Keratinocyte (primary cell): ENCODE measurements at regions not wholly inside any gene's neighbourhood (a gene's known extent, or its start where the extent isn't known, plus 50 kb on each side); places are given as distances from the start of the nearest gene placed in this dataset.

Source experiments
- DNase-seq: peaks from one replicate; pipeline ENCODE4 v3.0.0-alpha.2; 2011; ENCODE audit warnings: low read depth, missing footprints, low spot score
- FAIRE-seq: peaks from 2 replicates; lab custom pipeline; 2011; peaks lifted over from hg19 to GRCh38; lab: Jason Lieb, UNC
- H2AFZ ChIP-seq: 2 replicates; pipeline ENCODE4 v1.6.0; 2012; ENCODE audit warnings: low read length, control low read depth, inconsistent platforms; ENCODE audit not compliant: control insufficient read depth
- H3K27ac ChIP-seq: 2 replicates; pipeline ENCODE4 v1.5.1; 2011; ENCODE audit warnings: low read length; ENCODE audit not compliant: control insufficient read depth, insufficient read depth
- H3K27me3 ChIP-seq: 3 replicates; pipeline ENCODE4 v1.6.0; 2011; ENCODE audit warnings: low read length; ENCODE audit not compliant: control insufficient read depth, insufficient read depth; ENCODE audit errors: extremely low read depth
- H3K36me3 ChIP-seq, 2 experiments: 2 replicates in 1 of 2; 3 replicates in 1 of 2; pipeline ENCODE4 v1.5.1; 2011; ENCODE audit warnings: low read length in 2 of 2, mild to moderate bottlenecking in 1 of 2; ENCODE audit not compliant: control insufficient read depth in 2 of 2, insufficient read depth in 2 of 2; ENCODE audit errors: extremely low read depth in 1 of 2
- H3K4me1 ChIP-seq: 3 replicates; pipeline ENCODE4 v1.5.1; 2011; ENCODE audit warnings: low read length; ENCODE audit not compliant: control insufficient read depth, insufficient read depth; ENCODE audit errors: extremely low read depth
- H3K4me2 ChIP-seq: 3 replicates; pipeline ENCODE4 v1.6.0; 2011; ENCODE audit warnings: low read depth, low read length; ENCODE audit not compliant: control insufficient read depth, insufficient read depth; ENCODE audit errors: extremely low read depth
- H3K4me3 ChIP-seq, 3 experiments: fragments of 200-600 bp in 1 of 3; sonication (generic) in 1 of 3; 2 replicates in 2 of 3; 3 replicates in 1 of 3; pipeline ENCODE4 v1.5.1; 2011 to 2016; ENCODE audit warnings: low read length in 3 of 3, mild to moderate bottlenecking in 3 of 3, control low read depth in 2 of 3, inconsistent platforms in 1 of 3, low read depth in 1 of 3, mixed read lengths in 1 of 3, mixed run types in 1 of 3, moderate library complexity in 1 of 3; ENCODE audit not compliant: control insufficient read depth in 2 of 3, insufficient read depth in 2 of 3; ENCODE audit errors: extremely low read depth in 1 of 3
- H3K79me2 ChIP-seq: 2 replicates; pipeline ENCODE4 v1.6.0; 2012; ENCODE audit warnings: low read length; ENCODE audit not compliant: control insufficient read depth, insufficient read depth
- H3K9ac ChIP-seq: 3 replicates; pipeline ENCODE4 v1.6.0; 2011; ENCODE audit warnings: low read length; ENCODE audit not compliant: control insufficient read depth, insufficient read depth; ENCODE audit errors: extremely low read depth
- H3K9me1 ChIP-seq: 3 replicates; pipeline ENCODE4 v1.6.0; 2011; ENCODE audit warnings: low read length; ENCODE audit not compliant: control insufficient read depth, insufficient read depth; ENCODE audit errors: extremely low read depth
- H3K9me3 ChIP-seq: 2 replicates; pipeline ENCODE4 v1.5.1; 2012; ENCODE audit warnings: low read depth, low read length; ENCODE audit not compliant: control insufficient read depth
- H4K20me1 ChIP-seq: 3 replicates; pipeline ENCODE4 v1.6.0; 2011; ENCODE audit warnings: low read length; ENCODE audit not compliant: control insufficient read depth, insufficient read depth; ENCODE audit errors: extremely low read depth
- EZH2 ChIP-seq: IDR thresholded peaks from one replicate; pipeline ENCODE4 v1.6.1; 2012; ENCODE audit warnings: inconsistent platforms, mild to moderate bottlenecking, low read length, moderate library complexity
- dilution Hi-C: fragments of 300-500 bp; cut with MboI; formaldehyde crosslinking; loops from one replicate; pipeline ENCODE4 v1.7.0; 2020; ENCODE audit warnings: low sequenced_read_pairs; ENCODE audit not compliant: extremely low pct_ligation_motif_present
- TF ChIP-seq, protein P1 (sequence below), 3 experiments: IDR thresholded peaks in 1 of 3; conservative IDR thresholded peaks in 1 of 3; optimal IDR thresholded peaks in 1 of 3; 2 replicates in 2 of 3; 3 replicates in 1 of 3; pipeline versions ENCODE3 to v1.5.1; 2011; ENCODE audit warnings: low read length in 3 of 3, mild to moderate bottlenecking in 3 of 3, moderate library complexity in 2 of 3, control low read depth in 1 of 3, inconsistent platforms in 1 of 3; ENCODE audit not compliant: insufficient read depth in 2 of 3; ENCODE audit errors: extremely low read depth in 1 of 3

DNA sequence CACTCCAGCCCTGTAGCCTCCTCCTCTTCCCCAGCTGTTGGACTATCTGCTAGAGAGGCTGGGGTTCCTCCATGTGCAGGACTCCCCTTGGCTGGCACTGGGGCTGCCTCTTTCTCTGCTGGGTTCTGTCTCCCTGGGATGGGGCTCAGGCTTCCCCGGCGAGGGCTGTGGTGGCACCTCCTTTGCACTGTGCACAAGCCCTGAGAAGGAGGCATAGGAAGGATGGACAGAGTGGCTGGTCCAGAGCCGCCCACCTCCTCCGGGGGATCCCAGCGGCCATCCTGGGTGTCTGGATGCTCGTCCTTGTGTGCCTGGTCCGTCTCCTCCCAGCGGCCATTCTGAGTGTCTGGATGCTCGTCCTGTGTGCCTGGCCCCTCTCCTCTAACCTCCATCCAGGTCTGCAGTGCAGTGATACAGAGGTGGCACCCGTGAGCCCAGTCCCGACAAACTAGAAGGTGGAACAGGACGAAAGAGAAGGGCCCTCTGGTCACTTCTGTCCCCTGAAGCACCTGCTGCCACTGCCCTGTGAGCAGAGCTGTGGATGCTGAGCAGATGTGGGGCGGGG, 633.7 kb downstream of the BRD1 start:
- dilution Hi-C loops, result no loop called here
- Histone ChIP-seq H3K9me3 (peaks cover 30% of the 10 kb centered on the region), H4K20me1 (no peaks in the 10 kb centered on the region), H3K36me3 (no peaks in the 10 kb centered on the region), H2AFZ (no peak overlapping the region), H3K9ac (no peak overlapping the region), H3K4me3 (no peak overlapping the region), H3K9me1 (no peaks in the 10 kb centered on the region), H3K4me2 (no peak overlapping the region), H3K79me2 (no peaks in the 10 kb centered on the region), H3K4me1 (no peaks in the 10 kb centered on the region), H3K27me3 (no peaks in the 10 kb centered on the region), H3K27ac (no peak overlapping the region)
- TF ChIP-seq, protein P1, sequence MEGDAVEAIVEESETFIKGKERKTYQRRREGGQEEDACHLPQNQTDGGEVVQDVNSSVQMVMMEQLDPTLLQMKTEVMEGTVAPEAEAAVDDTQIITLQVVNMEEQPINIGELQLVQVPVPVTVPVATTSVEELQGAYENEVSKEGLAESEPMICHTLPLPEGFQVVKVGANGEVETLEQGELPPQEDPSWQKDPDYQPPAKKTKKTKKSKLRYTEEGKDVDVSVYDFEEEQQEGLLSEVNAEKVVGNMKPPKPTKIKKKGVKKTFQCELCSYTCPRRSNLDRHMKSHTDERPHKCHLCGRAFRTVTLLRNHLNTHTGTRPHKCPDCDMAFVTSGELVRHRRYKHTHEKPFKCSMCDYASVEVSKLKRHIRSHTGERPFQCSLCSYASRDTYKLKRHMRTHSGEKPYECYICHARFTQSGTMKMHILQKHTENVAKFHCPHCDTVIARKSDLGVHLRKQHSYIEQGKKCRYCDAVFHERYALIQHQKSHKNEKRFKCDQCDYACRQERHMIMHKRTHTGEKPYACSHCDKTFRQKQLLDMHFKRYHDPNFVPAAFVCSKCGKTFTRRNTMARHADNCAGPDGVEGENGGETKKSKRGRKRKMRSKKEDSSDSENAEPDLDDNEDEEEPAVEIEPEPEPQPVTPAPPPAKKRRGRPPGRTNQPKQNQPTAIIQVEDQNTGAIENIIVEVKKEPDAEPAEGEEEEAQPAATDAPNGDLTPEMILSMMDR (optimal IDR thresholded peaks at IDR 0.05 in 1 of 3, IDR thresholded peaks at IDR 0.05 in 1 of 3, conservative IDR thresholded peaks at IDR 0.05 in 1 of 3; ENCODE audit: extremely low read depth in 1 of 3, insufficient read depth in 2 of 3, low read length in 3 of 3), result no peak
- no peak for TF ChIP-seq EZH2
- no peak for FAIRE-seq
- DNase-seq, result no peak

DNA sequence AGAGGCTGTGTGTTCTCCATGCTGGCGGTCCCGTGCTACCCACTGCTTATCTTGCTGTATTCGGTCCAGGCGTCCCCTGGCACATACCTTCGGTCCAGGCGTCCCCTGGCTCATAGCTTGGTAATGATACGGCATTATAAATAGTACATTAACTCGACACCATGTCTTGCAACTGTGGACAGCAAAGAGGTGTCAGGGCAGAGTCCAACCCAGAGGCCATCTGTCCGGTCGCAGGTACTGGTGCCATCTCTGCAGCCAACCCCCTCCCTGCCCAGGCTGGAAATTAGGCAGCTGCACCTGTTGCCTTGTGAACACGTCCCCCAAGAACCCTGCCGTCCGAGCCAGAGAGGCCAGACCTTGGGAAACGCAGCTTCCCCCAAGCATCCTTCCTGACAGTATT, 634.3 kb downstream of the BRD1 start:
- no peak overlapping the region for H3K27ac ChIP-seq
- DNase-seq (no peak), FAIRE-seq (no peak)
- no peaks in the 10 kb centered on the region for H3K79me2 ChIP-seq
- no peaks in the 10 kb centered on the region for H3K36me3 ChIP-seq
- peaks cover 32% of the 10 kb centered on the region for H3K9me3 ChIP-seq
- H3K4me3 ChIP-seq, result no peak overlapping the region
- no peak overlapping the region for H3K9ac ChIP-seq
- H3K4me1 ChIP-seq, result no peaks in the 10 kb centered on the region
- dilution Hi-C loops, result no loop called here
- no peaks in the 10 kb centered on the region for H3K27me3 ChIP-seq
- H4K20me1 ChIP-seq, result no peaks in the 10 kb centered on the region
- H2AFZ ChIP-seq, result no peak overlapping the region
- H3K4me2 ChIP-seq, result no peak overlapping the region
- TF ChIP-seq, protein P1 (optimal IDR thresholded peaks at IDR 0.05 in 1 of 3, IDR thresholded peaks at IDR 0.05 in 1 of 3, conservative IDR thresholded peaks at IDR 0.05 in 1 of 3; ENCODE audit: extremely low read depth in 1 of 3, insufficient read depth in 2 of 3, low read length in 3 of 3), result no peak
- no peak for TF ChIP-seq EZH2
- H3K9me1 ChIP-seq, result no peaks in the 10 kb centered on the region
